ENCODE measurements at regions not wholly inside any gene's neighbourhood (a gene's known extent, or its start where the extent isn't known, plus 50 kb on each side); places are given as distances from the start of the nearest gene placed in this dataset.
"Not testable (repeated sequence)": the region's sequence is repeated elsewhere in the genome, so short reads cannot be mapped to it uniquely, and the experiment has no call there.

- not testable (repeated sequence) for H3K4me1 Mint-ChIP-seq (ENCODE audit: low read depth in 2 of 2); ATAC-seq; H3K9me3 Mint-ChIP-seq; H3K4me3 Mint-ChIP-seq; H3K27ac Mint-ChIP-seq; DNase-seq (ENCODE audit: low spot score)
- peaks cover 13% of the 10 kb centered on the region for H3K36me3 Mint-ChIP-seq
- H3K27me3 Mint-ChIP-seq, result peaks cover 15 to 24% of the 10 kb centered on the region in 2 donors
Measured at GRCh38 chr20:22851679-22852346, 183.3 kb upstream of the SSTR4 start.

- no peaks in the 10 kb centered on the region for H3K9me3 Mint-ChIP-seq
- H3K4me3 Mint-ChIP-seq, result no peak overlapping the region
- DNase-seq (ENCODE audit: low spot score), result no peak
- no peak overlapping the region for H3K27ac Mint-ChIP-seq
- no peaks in the 10 kb centered on the region for H3K4me1 Mint-ChIP-seq (ENCODE audit: low read depth in 2 of 2)
- H3K27me3 Mint-ChIP-seq, result peaks cover 4 to 6% of the 10 kb centered on the region in 2 donors
- no peak for ATAC-seq
- H3K36me3 Mint-ChIP-seq, result no peaks in the 10 kb centered on the region
Measured at GRCh38 chr20:22861231-22861980, 173.7 kb upstream of the SSTR4 start.

DNA sequence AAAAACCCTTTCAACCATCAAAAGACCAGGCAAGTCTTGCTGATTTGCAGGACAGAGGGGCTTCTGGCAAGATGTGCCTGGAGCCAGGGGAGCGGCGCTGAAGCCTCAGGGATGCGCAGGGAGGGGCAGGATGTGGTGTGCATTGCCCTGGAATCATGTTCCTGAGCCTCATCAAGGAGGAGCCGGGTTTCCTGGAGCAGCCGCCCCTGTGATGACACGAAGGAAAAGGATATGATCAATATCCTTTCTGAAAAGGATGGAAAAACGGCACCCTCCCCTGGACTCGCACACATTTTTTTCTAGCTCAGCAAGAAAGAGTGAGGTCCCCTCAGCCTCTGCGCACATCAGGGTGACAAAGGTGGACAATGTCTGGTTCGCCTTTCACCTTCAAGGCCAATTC, 173.1 kb upstream of the SSTR4 start:
- no peak overlapping the region for H3K4me3 Mint-ChIP-seq
- H3K9me3 Mint-ChIP-seq, result no peaks in the 10 kb centered on the region
- no peaks in the 10 kb centered on the region for H3K36me3 Mint-ChIP-seq
- peaks cover 5 to 6% of the 10 kb centered on the region in 2 donors for H3K27me3 Mint-ChIP-seq
- no peak overlapping the region for H3K27ac Mint-ChIP-seq
- H3K4me1 Mint-ChIP-seq (ENCODE audit: low read depth in 2 of 2), result no peaks in the 10 kb centered on the region
- DNase-seq (ENCODE audit: low spot score), result no peak
- no peak for ATAC-seq

GRCh38 chr20:22862671-22863230, 172.4 kb upstream of the SSTR4 start:
- Mint-ChIP-seq H3K36me3 (no peaks in the 10 kb centered on the region), H3K4me3 (no peak overlapping the region), H3K9me3 (peaks cover under 1% of the 10 kb centered on the region), H3K27me3 (peaks cover 6 to 7% of the 10 kb centered on the region in 2 donors), H3K4me1 (ENCODE audit: low read depth in 2 of 2) (no peaks in the 10 kb centered on the region), H3K27ac (no peak overlapping the region)
- ATAC-seq (no peak), DNase-seq (ENCODE audit: low spot score) (no peak)

GRCh38 chr20:22863826-22864225, 171.3 kb upstream of the SSTR4 start:
- DNase-seq (ENCODE audit: low spot score), result no peak
- ATAC-seq, result no peak
- H3K9me3 Mint-ChIP-seq, result peaks cover 2% of the 10 kb centered on the region
- H3K27ac Mint-ChIP-seq, result no peak overlapping the region
- H3K27me3 Mint-ChIP-seq, result peaks cover 6 to 9% of the 10 kb centered on the region in 2 donors
- no peak overlapping the region for H3K4me3 Mint-ChIP-seq
- H3K36me3 Mint-ChIP-seq, result no peaks in the 10 kb centered on the region
- no peaks in the 10 kb centered on the region for H3K4me1 Mint-ChIP-seq (ENCODE audit: low read depth in 2 of 2)

DNA sequence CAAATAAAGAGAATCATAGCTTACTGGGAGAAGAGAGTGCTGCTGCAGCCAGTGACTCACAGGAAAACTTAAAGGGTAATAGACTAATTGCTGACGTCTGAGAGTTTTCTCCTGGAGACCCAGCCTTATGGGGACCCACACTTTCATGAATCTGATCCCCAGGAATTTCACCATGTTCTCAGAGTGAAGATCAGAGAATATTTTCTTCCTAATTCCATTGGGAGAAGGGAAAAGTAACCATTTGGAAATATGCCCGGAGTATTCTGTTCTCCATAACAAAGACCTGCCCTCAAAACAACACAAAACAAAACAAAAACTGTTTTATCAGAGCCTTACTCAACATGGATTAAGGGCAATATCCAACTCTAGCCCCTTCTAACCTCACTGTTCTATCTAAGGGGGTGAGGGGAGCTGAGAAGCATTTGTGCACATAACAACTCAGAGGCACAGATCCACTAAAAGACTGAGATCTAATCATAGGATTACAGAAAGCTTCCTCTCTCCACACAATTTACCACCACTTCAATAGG, 168.2 kb upstream of the SSTR4 start:
- Mint-ChIP-seq H3K9me3 (peaks cover 2% of the 10 kb centered on the region), H3K4me1 (ENCODE audit: low read depth in 2 of 2) (no peaks in the 10 kb centered on the region), H3K36me3 (no peaks in the 10 kb centered on the region), H3K27me3 (peaks cover 6 to 9% of the 10 kb centered on the region in 2 donors), H3K27ac (no peak overlapping the region), H3K4me3 (no peak overlapping the region)
- ATAC-seq (no peak), DNase-seq (ENCODE audit: low spot score) (no peak)

- Mint-ChIP-seq H3K27ac (no peak overlapping the region), H3K36me3 (no peaks in the 10 kb centered on the region), H3K4me3 (no peak overlapping the region), H3K9me3 (peaks cover 3% of the 10 kb centered on the region), H3K27me3 (peaks cover 0 to 3% of the 10 kb centered on the region in 2 donors), H3K4me1 (ENCODE audit: low read depth in 2 of 2) (no peaks in the 10 kb centered on the region)
- DNase-seq (ENCODE audit: low spot score) (no peak), ATAC-seq (no peak)
Measured at GRCh38 chr20:22878166-22878565, 156.9 kb upstream of the SSTR4 start.

DNA sequence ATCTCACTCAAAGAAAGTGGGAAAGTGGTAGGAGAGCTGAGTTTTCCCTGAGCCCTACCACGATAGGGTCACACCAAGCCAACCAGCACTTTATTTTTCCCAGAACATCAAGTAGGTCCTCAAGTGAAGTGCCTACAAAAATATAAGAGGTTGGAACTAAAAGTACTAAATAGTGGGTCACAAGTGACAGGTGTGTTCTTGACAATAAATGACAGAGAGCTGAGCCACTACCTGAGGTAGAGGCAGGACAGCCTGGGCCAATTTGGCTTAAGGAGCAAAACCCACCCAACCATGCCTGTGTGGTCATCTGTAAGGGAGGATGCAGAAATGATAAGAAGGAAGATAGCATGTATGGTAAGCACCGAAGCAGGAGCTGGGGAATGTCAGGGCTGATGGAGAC, 154.8 kb upstream of the SSTR4 start:
- no peak overlapping the region for H3K27ac Mint-ChIP-seq
- DNase-seq (ENCODE audit: low spot score) (no peak), ATAC-seq (no peak)
- no peaks in the 10 kb centered on the region for H3K36me3 Mint-ChIP-seq
- H3K4me1 Mint-ChIP-seq (ENCODE audit: low read depth in 2 of 2), result no peaks in the 10 kb centered on the region
- H3K27me3 Mint-ChIP-seq, result peaks cover 0 to 3% of the 10 kb centered on the region in 2 donors
- H3K4me3 Mint-ChIP-seq, result no peak overlapping the region
- peaks cover 3% of the 10 kb centered on the region for H3K9me3 Mint-ChIP-seq

DNA sequence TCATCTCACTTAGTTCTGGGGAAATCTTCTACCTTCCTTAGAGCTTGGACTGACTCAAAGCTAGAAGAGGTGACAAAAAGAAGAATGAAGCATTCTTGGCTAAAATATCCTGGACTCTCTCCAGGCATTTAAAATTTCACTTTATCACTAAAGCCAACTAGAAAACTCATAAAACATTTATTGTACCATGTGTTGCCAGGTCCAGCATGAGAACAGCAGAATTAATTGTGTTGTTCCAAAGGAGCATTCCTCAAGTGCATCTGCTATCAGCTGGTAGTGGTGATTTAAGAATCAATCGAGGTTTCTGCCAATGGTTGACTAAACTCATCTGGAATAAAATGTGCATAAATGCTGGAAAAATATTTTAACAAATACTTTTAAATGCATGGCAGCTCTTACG, 147.3 kb upstream of the SSTR4 start:
- H3K27me3 Mint-ChIP-seq, result peaks cover 6 to 10% of the 10 kb centered on the region in 2 donors
- H3K36me3 Mint-ChIP-seq, result peaks cover 5% of the 10 kb centered on the region
- ATAC-seq (no peak), DNase-seq (ENCODE audit: low spot score) (no peak)
- H3K9me3 Mint-ChIP-seq, result peaks cover 5% of the 10 kb centered on the region
- H3K4me1 Mint-ChIP-seq (ENCODE audit: low read depth in 2 of 2), result no peaks in the 10 kb centered on the region
- H3K4me3 Mint-ChIP-seq, result no peak overlapping the region
- H3K27ac Mint-ChIP-seq, result no peak overlapping the region

GRCh38 chr20:22890594-22891300, 144.4 kb upstream of the SSTR4 start:
- Mint-ChIP-seq H3K4me1 (ENCODE audit: low read depth in 2 of 2) (no peaks in the 10 kb centered on the region), H3K27me3 (peaks cover 6 to 10% of the 10 kb centered on the region in 2 donors), H3K9me3 (peaks cover 5% of the 10 kb centered on the region), H3K27ac (no peak overlapping the region), H3K4me3 (no peak overlapping the region), H3K36me3 (peaks cover 5% of the 10 kb centered on the region)
- DNase-seq (ENCODE audit: low spot score) (no peak), ATAC-seq (no peak)

DNA sequence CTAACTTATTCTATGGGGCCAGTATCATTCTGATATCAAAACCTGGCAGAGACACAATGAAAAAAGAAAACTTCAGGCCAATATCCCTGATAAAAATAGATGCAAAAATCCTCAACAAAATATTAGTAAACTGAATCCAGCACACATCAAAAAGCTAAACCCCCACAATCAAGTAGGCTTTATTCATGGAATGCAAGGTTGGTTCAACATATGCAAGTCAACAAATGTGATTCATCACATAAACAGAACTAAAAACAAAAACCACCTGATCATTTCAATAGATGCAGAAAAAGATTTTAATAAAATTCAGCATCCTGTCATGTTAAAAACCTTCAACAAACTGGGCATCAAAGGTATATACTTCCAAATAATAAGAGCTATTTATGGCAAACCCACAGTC, 133.9 kb upstream of the SSTR4 start:
- H3K36me3 Mint-ChIP-seq, result peaks cover 21% of the 10 kb centered on the region
- no peak overlapping the region for H3K27ac Mint-ChIP-seq
- no peaks in the 10 kb centered on the region for H3K27me3 Mint-ChIP-seq
- no peak overlapping the region for H3K4me3 Mint-ChIP-seq
- ATAC-seq (no peak), DNase-seq (ENCODE audit: low spot score) (no peak)
- H3K4me1 Mint-ChIP-seq (ENCODE audit: low read depth in 2 of 2), result no peaks in the 10 kb centered on the region
- peaks cover 13% of the 10 kb centered on the region for H3K9me3 Mint-ChIP-seq

DNA sequence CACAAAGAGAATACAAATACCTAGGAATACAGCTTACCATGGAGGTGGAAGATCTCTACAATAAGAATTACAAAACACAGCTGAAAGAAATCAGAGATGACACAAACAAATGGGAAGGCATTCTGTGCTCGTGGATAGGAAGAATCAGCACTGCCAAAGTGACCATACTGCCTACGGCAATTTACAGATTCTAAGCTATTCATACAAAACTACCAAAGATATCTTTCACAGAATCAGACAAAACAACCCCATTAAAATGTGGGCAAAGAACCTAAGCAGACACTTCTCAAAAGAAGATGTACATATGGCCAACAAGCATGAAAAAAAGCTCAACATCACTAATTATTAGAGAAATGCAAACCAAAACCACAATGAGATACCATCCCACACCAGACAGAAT, 133.2 kb upstream of the SSTR4 start:
- ATAC-seq (no peak), DNase-seq (ENCODE audit: low spot score) (no peak)
- Mint-ChIP-seq H3K27ac (no peak overlapping the region), H3K4me3 (no peak overlapping the region), H3K36me3 (peaks cover 21% of the 10 kb centered on the region), H3K4me1 (ENCODE audit: low read depth in 2 of 2) (no peaks in the 10 kb centered on the region), H3K9me3 (peaks cover 13% of the 10 kb centered on the region), H3K27me3 (no peaks in the 10 kb centered on the region)

DNA sequence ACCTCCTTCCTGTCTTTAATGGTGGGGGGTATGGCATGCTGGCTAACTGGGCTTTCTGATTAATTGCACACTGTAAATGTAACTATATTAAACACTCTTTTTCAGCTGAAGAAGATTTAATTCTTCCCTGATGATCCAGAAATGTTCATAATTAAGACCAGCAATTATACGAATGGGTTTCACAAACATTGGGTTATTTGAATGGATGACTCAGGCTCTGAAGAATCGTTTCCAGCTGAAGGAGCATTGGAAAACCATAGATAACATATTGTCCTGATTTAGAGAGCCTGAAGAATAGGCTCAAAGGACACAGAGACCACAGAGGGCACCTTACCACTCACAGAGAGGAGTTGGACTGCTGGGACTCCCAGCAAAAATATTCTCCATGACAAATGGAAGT, 130.7 kb upstream of the SSTR4 start:
- Mint-ChIP-seq H3K36me3 (peaks cover 21% of the 10 kb centered on the region), H3K9me3 (peaks cover 13% of the 10 kb centered on the region), H3K4me3 (no peak overlapping the region), H3K27ac (no peak overlapping the region), H3K4me1 (ENCODE audit: low read depth in 2 of 2) (no peaks in the 10 kb centered on the region), H3K27me3 (no peaks in the 10 kb centered on the region)
- DNase-seq (ENCODE audit: low spot score) (no peak), ATAC-seq (no peak)

- H3K27ac Mint-ChIP-seq, result no peak overlapping the region
- peaks cover 11% of the 10 kb centered on the region for H3K9me3 Mint-ChIP-seq
- ATAC-seq (peak in 1 of 2 donors; percentile 15), DNase-seq (ENCODE audit: low spot score) (no peak)
- H3K4me1 Mint-ChIP-seq (ENCODE audit: low read depth in 2 of 2), result no peaks in the 10 kb centered on the region
- no peak overlapping the region for H3K4me3 Mint-ChIP-seq
- peaks cover 21% of the 10 kb centered on the region for H3K36me3 Mint-ChIP-seq
- no peaks in the 10 kb centered on the region for H3K27me3 Mint-ChIP-seq
Measured at GRCh38 chr20:22904905-22905304, 130.2 kb upstream of the SSTR4 start.

Data from natural killer cell treated with Interleukin-12 subunit alpha and Interleukin-12 subunit beta and Interleukin-15 and Interleukin-18, amount 100 ng/mL, for 72 hours (primary cell).